ENCODE measurements at regions not wholly inside any gene's neighbourhood (a gene's known extent, or its start where the extent isn't known, plus 50 kb on each side); places are given as distances from the start of the nearest gene placed in this dataset.

GRCh38 chr2:145159676-145160075 is 639.8 kb upstream of the ZEB2 start (continued):
- TF ChIP-seq, protein P1, sequence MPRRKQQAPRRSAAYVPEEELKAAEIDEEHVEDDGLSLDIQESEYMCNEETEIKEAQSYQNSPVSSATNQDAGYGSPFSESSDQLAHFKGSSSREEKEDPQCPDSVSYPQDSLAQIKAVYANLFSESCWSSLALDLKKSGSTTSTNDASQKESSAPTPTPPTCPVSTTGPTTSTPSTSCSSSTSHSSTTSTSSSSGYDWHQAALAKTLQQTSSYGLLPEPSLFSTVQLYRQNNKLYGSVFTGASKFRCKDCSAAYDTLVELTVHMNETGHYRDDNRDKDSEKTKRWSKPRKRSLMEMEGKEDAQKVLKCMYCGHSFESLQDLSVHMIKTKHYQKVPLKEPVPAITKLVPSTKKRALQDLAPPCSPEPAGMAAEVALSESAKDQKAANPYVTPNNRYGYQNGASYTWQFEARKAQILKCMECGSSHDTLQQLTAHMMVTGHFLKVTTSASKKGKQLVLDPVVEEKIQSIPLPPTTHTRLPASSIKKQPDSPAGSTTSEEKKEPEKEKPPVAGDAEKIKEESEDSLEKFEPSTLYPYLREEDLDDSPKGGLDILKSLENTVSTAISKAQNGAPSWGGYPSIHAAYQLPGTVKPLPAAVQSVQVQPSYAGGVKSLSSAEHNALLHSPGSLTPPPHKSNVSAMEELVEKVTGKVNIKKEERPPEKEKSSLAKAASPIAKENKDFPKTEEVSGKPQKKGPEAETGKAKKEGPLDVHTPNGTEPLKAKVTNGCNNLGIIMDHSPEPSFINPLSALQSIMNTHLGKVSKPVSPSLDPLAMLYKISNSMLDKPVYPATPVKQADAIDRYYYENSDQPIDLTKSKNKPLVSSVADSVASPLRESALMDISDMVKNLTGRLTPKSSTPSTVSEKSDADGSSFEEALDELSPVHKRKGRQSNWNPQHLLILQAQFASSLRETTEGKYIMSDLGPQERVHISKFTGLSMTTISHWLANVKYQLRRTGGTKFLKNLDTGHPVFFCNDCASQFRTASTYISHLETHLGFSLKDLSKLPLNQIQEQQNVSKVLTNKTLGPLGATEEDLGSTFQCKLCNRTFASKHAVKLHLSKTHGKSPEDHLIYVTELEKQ (tag by site-specific recombination; IDR thresholded peaks at IDR 0.05; ENCODE audit: borderline replicate concordance), result no peak
- TF ChIP-seq, protein P2, sequence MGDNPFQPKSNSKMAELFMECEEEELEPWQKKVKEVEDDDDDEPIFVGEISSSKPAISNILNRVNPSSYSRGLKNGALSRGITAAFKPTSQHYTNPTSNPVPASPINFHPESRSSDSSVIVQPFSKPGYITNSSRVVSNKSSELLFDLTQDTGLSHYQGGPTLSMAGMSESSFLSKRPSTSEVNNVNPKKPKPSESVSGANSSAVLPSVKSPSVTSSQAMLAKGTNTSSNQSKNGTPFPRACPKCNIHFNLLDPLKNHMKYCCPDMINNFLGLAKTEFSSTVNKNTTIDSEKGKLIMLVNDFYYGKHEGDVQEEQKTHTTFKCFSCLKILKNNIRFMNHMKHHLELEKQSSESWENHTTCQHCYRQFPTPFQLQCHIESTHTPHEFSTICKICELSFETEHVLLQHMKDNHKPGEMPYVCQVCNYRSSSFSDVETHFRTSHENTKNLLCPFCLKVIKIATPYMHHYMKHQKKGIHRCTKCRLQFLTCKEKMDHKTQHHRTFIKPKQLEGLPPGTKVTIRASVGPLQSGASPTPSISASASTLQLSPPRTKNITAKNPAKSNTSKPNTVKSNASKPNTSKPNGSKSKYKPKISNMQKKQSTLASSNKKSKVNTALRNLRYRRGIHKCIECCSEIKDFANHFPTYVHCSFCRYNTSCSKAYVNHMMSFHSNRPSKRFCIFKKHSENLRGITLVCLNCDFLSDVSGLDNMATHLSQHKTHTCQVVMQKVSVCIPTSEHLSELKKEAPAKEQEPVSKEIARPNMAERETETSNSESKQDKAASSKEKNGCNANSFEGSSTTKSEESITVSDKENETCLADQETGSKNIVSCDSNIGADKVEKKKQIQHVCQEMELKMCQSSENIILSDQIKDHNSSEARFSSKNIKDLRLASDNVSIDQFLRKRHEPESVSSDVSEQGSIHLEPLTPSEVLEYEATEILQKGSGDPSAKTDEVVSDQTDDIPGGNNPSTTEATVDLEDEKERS (tag by site-specific recombination; IDR thresholded peaks at IDR 0.05), result no peak
- TF ChIP-seq ZNF76 (tag by site-specific recombination; IDR thresholded peaks at IDR 0.05; ENCODE audit: borderline replicate concordance, low read depth) (no peak), SCRT2 (tag by site-specific recombination; IDR thresholded peaks at IDR 0.05) (no peak)

- ChIA-PET POLR2A (no interaction called here), CTCF (interaction anchor here (0.6 kb wide), 1 partner anchor 507 kb away, joined by 3 read pairs; no protein-coding TSS in a partner anchor)
- H3K4me3 ChIP-seq (ENCODE audit: low read depth, low read length), result no peak overlapping the region
- TF ChIP-seq, protein P3, sequence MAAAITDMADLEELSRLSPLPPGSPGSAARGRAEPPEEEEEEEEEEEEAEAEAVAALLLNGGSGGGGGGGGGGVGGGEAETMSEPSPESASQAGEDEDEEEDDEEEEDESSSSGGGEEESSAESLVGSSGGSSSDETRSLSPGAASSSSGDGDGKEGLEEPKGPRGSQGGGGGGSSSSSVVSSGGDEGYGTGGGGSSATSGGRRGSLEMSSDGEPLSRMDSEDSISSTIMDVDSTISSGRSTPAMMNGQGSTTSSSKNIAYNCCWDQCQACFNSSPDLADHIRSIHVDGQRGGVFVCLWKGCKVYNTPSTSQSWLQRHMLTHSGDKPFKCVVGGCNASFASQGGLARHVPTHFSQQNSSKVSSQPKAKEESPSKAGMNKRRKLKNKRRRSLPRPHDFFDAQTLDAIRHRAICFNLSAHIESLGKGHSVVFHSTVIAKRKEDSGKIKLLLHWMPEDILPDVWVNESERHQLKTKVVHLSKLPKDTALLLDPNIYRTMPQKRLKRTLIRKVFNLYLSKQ (tag by site-specific recombination; IDR thresholded peaks at IDR 0.05; ENCODE audit: borderline replicate concordance), result no peak
- no peak for TF ChIP-seq SP7 (tag by site-specific recombination; IDR thresholded peaks at IDR 0.05)
- no peak for TF ChIP-seq KLF8 (tag by site-specific recombination; IDR thresholded peaks at IDR 0.05)
- no peak for TF ChIP-seq ZNF174 (tag by site-specific recombination; IDR thresholded peaks at IDR 0.05)
- no peak for TF ChIP-seq ZNF423 (tag by site-specific recombination; IDR thresholded peaks at IDR 0.05)
- TF ChIP-seq PRDM6 (tag by site-specific recombination; IDR thresholded peaks at IDR 0.05), result no peak
- no peak for TF ChIP-seq ZNF112 (tag by site-specific recombination; IDR thresholded peaks at IDR 0.05)
- TF ChIP-seq, protein P4, sequence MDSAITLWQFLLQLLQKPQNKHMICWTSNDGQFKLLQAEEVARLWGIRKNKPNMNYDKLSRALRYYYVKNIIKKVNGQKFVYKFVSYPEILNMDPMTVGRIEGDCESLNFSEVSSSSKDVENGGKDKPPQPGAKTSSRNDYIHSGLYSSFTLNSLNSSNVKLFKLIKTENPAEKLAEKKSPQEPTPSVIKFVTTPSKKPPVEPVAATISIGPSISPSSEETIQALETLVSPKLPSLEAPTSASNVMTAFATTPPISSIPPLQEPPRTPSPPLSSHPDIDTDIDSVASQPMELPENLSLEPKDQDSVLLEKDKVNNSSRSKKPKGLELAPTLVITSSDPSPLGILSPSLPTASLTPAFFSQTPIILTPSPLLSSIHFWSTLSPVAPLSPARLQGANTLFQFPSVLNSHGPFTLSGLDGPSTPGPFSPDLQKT (IDR thresholded peaks at IDR 0.05; ENCODE audit: borderline replicate concordance, low read depth, low read length), result no peak
- no peak for TF ChIP-seq ZNF169 (tag by site-specific recombination; IDR thresholded peaks at IDR 0.05)
- no peak for TF ChIP-seq ZNF501 (tag by site-specific recombination; IDR thresholded peaks at IDR 0.05)
- TF ChIP-seq ZFP37 (tag by site-specific recombination; IDR thresholded peaks at IDR 0.05), result no peak
- no peak for TF ChIP-seq ZNF626 (tag by site-specific recombination; IDR thresholded peaks at IDR 0.05)
- TF ChIP-seq ZNF510 (tag by site-specific recombination; IDR thresholded peaks at IDR 0.05; ENCODE audit: insufficient replicate concordance), result no peak
- TF ChIP-seq ZNF530 (tag by site-specific recombination; IDR thresholded peaks at IDR 0.05; ENCODE audit: low read depth), result no peak
- TF ChIP-seq, protein P5, sequence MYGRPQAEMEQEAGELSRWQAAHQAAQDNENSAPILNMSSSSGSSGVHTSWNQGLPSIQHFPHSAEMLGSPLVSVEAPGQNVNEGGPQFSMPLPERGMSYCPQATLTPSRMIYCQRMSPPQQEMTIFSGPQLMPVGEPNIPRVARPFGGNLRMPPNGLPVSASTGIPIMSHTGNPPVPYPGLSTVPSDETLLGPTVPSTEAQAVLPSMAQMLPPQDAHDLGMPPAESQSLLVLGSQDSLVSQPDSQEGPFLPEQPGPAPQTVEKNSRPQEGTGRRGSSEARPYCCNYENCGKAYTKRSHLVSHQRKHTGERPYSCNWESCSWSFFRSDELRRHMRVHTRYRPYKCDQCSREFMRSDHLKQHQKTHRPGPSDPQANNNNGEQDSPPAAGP (tag by site-specific recombination; IDR thresholded peaks at IDR 0.05), result no peak
- TF ChIP-seq ZNF211 (tag by site-specific recombination; IDR thresholded peaks at IDR 0.05; ENCODE audit: low read depth), result no peak
- TF ChIP-seq, protein P6, sequence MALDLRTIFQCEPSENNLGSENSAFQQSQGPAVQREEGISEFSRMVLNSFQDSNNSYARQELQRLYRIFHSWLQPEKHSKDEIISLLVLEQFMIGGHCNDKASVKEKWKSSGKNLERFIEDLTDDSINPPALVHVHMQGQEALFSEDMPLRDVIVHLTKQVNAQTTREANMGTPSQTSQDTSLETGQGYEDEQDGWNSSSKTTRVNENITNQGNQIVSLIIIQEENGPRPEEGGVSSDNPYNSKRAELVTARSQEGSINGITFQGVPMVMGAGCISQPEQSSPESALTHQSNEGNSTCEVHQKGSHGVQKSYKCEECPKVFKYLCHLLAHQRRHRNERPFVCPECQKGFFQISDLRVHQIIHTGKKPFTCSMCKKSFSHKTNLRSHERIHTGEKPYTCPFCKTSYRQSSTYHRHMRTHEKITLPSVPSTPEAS (tag by site-specific recombination; IDR thresholded peaks at IDR 0.05), result no peak
- H3K36me3 ChIP-seq (ENCODE audit: control insufficient read depth in 2 of 2, insufficient read depth in 1 of 2, low read length in 2 of 2), result no peaks in the 10 kb centered on the region
- H3K9me3 ChIP-seq (ENCODE audit: control insufficient read depth, insufficient read depth, low read depth, low read length), result no peaks in the 10 kb centered on the region
- H3K4me1 ChIP-seq (ENCODE audit: control insufficient read depth, insufficient read depth, low read length), result no peaks in the 10 kb centered on the region
- no peak overlapping the region for H3K27ac ChIP-seq (ENCODE audit: extremely low read depth, low read depth, low read length)
These were observed 638.0 kb upstream of the ZEB2 start for GRCh38 chr2:145157741-145158591.

Data from HEK293 (cell line).